Suprapubic skin (tissue), 4 donors: ENCODE measurements at regions not wholly inside any gene's neighbourhood (a gene's known extent, or its start where the extent isn't known, plus 50 kb on each side); places are given as distances from the start of the nearest gene placed in this dataset.

ENCODE experiments used
- DNase-seq, 2 donors: peaks; one replicate each; pipeline ENCODE4 v3.0.0-alpha.2; 2019; ENCODE audit warnings: low spot score in 2 of 2
- H3K27ac ChIP-seq: fragments of 200-600 bp; sonication (generic); one replicate; pipeline ENCODE4 v1.5.1; 2019
- H3K27me3 ChIP-seq: fragments of 200-600 bp; sonication (generic); one replicate; pipeline ENCODE4 v1.5.1; 2019
- H3K36me3 ChIP-seq: fragments of 200-600 bp; sonication (generic); one replicate; pipeline ENCODE4 v1.5.1; 2019
- H3K4me1 ChIP-seq: fragments of 200-600 bp; sonication (generic); one replicate; pipeline ENCODE4 v1.5.1; 2019
- H3K4me3 ChIP-seq: fragments of 200-600 bp; sonication (generic); one replicate; pipeline ENCODE4 v1.5.1; 2019; ENCODE audit warnings: mild to moderate bottlenecking
- H3K9me3 ChIP-seq: fragments of 200-600 bp; sonication (generic); one replicate; pipeline ENCODE4 v1.5.1; 2019
- EP300 ChIP-seq: sonication (generic); formaldehyde crosslinking; IDR thresholded peaks from one replicate; pipeline ENCODE4 v1.6.1; 2017; ENCODE audit warnings: antibody characterized with exemption
- POLR2A ChIP-seq, 2 donors: fragments of 450-650 bp; IDR thresholded peaks; one replicate each; pipeline ENCODE4 v1.6.1; 2017; ENCODE audit warnings: antibody characterized with exemption in 2 of 2, mild to moderate bottlenecking in 2 of 2, moderate library complexity in 2 of 2
- POLR2AphosphoS5 ChIP-seq, 3 donors: sonication (generic); formaldehyde crosslinking; IDR thresholded peaks; one replicate each; pipeline ENCODE4 v1.6.1; 2017; ENCODE audit warnings: antibody characterized with exemption in 3 of 3
- WGBS: methylation state at CpG from one replicate; pipeline ENCODE4 v1.1.5; 2018; 5-methylcytosine and 5-hydroxymethylcytosine counted together
- TF ChIP-seq, protein P1 (sequence below), 2 donors: fragments of 200-600 bp in 1 of 2; fragments of 450-650 bp in 1 of 2; sonication (generic) in 1 of 2; IDR thresholded peaks; one replicate each; pipeline ENCODE4 v1.5.1; 2016 to 2019; ENCODE audit warnings: antibody characterized with exemption in 2 of 2, mild to moderate bottlenecking in 1 of 2, moderate library complexity in 1 of 2

DNA sequence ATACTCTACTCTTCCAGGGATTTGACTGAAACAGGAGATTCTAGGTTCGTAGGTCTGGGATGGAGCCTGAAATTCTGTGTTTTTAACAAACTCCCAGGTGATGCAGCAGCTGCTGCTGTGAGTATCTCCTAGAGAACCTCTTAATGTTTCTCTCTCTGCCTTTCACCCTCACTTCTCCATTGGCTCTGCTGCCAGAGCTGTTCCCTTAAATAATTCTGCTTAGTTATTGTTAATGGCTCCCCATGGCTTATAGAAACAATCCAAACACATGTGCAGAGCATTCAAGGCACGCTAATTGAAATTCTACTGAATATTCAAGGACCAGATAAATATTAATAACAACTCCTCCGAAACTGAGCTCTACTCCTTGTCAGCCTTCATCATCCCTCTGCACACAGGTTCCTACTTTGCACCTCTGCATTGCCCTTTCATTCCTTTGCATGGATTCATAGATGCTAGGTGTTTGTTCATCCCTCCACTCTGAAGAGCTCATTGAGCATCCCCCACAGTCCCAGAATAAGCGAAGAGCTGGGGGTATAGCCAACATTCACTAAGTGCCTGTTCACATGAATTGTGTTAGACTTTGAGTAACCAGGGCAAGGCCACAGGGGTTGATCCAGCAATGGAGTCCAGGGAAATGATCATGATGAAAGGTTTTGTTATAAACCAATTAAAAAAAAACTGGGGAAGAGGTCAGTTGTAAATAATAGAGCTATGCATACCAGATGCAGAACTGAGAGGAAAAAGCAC lies 488.4 kb upstream of the JAG1 start:
- 84% methylated on average over 4 of the region's 4 CpGs for WGBS

GRCh38 chr20:11165789-11166188 lies 492.0 kb upstream of the JAG1 start:
- Histone ChIP-seq H3K4me1 (no peaks in the 10 kb centered on the region), H3K36me3 (no peaks in the 10 kb centered on the region), H3K27ac (no peak overlapping the region), H3K4me3 (no peak overlapping the region), H3K27me3 (no peaks in the 10 kb centered on the region), H3K9me3 (no peaks in the 10 kb centered on the region)
- TF ChIP-seq EP300 (no peak), POLR2AphosphoS5 (IDR thresholded peaks at IDR 0.05) (no peak)
- TF ChIP-seq, protein P1, sequence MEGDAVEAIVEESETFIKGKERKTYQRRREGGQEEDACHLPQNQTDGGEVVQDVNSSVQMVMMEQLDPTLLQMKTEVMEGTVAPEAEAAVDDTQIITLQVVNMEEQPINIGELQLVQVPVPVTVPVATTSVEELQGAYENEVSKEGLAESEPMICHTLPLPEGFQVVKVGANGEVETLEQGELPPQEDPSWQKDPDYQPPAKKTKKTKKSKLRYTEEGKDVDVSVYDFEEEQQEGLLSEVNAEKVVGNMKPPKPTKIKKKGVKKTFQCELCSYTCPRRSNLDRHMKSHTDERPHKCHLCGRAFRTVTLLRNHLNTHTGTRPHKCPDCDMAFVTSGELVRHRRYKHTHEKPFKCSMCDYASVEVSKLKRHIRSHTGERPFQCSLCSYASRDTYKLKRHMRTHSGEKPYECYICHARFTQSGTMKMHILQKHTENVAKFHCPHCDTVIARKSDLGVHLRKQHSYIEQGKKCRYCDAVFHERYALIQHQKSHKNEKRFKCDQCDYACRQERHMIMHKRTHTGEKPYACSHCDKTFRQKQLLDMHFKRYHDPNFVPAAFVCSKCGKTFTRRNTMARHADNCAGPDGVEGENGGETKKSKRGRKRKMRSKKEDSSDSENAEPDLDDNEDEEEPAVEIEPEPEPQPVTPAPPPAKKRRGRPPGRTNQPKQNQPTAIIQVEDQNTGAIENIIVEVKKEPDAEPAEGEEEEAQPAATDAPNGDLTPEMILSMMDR (IDR thresholded peaks at IDR 0.05), result no peak
- 59% methylated on average over 1 of the region's 1 CpG for WGBS
- no peak for DNase-seq

More for the DNA sequence above, 488.4 kb upstream of the JAG1 start:
- H3K27ac ChIP-seq, result no peak overlapping the region
- H3K9me3 ChIP-seq, result no peaks in the 10 kb centered on the region
- no peak overlapping the region for H3K4me3 ChIP-seq
- no peaks in the 10 kb centered on the region for H3K27me3 ChIP-seq
- no peak for DNase-seq
- no peak for TF ChIP-seq EP300
- TF ChIP-seq POLR2A (IDR thresholded peaks at IDR 0.05), result no peak
- H3K36me3 ChIP-seq, result no peaks in the 10 kb centered on the region
- H3K4me1 ChIP-seq, result peaks cover 28% of the 10 kb centered on the region

GRCh38 chr20:11166712-11167111 lies 492.9 kb upstream of the JAG1 start:
- DNase-seq, result no peak
- TF ChIP-seq, protein P1 (IDR thresholded peaks at IDR 0.05), result no peak
- TF ChIP-seq POLR2AphosphoS5 (IDR thresholded peaks at IDR 0.05) (no peak), EP300 (no peak)
- WGBS, result 63% methylated on average over 2 of the region's 2 CpGs

GRCh38 chr20:11168026-11168425 lies 494.2 kb upstream of the JAG1 start:
- Histone ChIP-seq H3K4me3 (no peak overlapping the region), H3K27me3 (no peaks in the 10 kb centered on the region), H3K9me3 (no peaks in the 10 kb centered on the region), H3K27ac (no peak overlapping the region), H3K4me1 (no peaks in the 10 kb centered on the region), H3K36me3 (no peaks in the 10 kb centered on the region)
- DNase-seq, result no peak
- no peak for TF ChIP-seq POLR2A (IDR thresholded peaks at IDR 0.05)
- TF ChIP-seq EP300, result no peak
- TF ChIP-seq, protein P1 (IDR thresholded peaks at IDR 0.05), result no peak
- no peak for TF ChIP-seq POLR2AphosphoS5 (IDR thresholded peaks at IDR 0.05)

More at GRCh38 chr20:11166712-11167111, 492.9 kb upstream of the JAG1 start:
- H3K4me3 ChIP-seq, result no peak overlapping the region
- no peak overlapping the region for H3K27ac ChIP-seq
- H3K4me1 ChIP-seq, result no peaks in the 10 kb centered on the region
- H3K27me3 ChIP-seq, result no peaks in the 10 kb centered on the region
- H3K36me3 ChIP-seq, result no peaks in the 10 kb centered on the region
- H3K9me3 ChIP-seq, result no peaks in the 10 kb centered on the region

GRCh38 chr20:11170025-11170424 lies 496.2 kb upstream of the JAG1 start:
- Histone ChIP-seq H3K9me3 (no peaks in the 10 kb centered on the region), H3K4me1 (no peaks in the 10 kb centered on the region), H3K36me3 (no peaks in the 10 kb centered on the region), H3K4me3 (no peak overlapping the region), H3K27ac (no peak overlapping the region), H3K27me3 (no peaks in the 10 kb centered on the region)
- no peak for TF ChIP-seq POLR2A (IDR thresholded peaks at IDR 0.05)
- no peak for TF ChIP-seq POLR2AphosphoS5 (IDR thresholded peaks at IDR 0.05)
- TF ChIP-seq, protein P1 (IDR thresholded peaks at IDR 0.05), result no peak
- no peak for TF ChIP-seq EP300
- DNase-seq, result no peak

DNA sequence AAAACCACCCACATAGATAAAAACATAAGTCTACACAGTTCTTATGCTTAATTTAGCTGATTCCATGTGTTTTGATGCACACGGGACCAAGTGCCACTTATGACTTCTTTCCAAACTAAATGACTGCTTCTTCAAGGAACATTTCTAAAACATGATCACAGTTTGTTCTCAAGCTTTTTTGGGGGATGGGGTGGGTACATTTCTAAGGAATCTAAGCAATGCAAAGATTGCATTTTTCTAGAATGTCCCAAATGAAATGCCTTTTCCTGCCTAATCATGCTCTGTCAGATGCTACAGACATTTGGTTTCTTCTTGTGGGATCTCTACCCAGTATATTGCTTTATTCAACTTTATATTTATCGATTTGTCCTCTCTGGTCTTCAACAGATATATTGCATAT lies 496.8 kb upstream of the JAG1 start:
- Histone ChIP-seq H3K36me3 (no peaks in the 10 kb centered on the region), H3K27ac (no peak overlapping the region), H3K27me3 (no peaks in the 10 kb centered on the region), H3K4me3 (no peak overlapping the region), H3K9me3 (no peaks in the 10 kb centered on the region), H3K4me1 (no peaks in the 10 kb centered on the region)
- WGBS, result 69% methylated on average over 2 of the region's 2 CpGs
- no peak for DNase-seq
- TF ChIP-seq POLR2AphosphoS5 (IDR thresholded peaks at IDR 0.05) (no peak), EP300 (no peak), POLR2A (IDR thresholded peaks at IDR 0.05) (no peak)
- TF ChIP-seq, protein P1 (IDR thresholded peaks at IDR 0.05), result no peak
